ENCODE measurements at regions not wholly inside any gene's neighbourhood (a gene's known extent, or its start where the extent isn't known, plus 50 kb on each side); places are given as distances from the start of the nearest gene placed in this dataset.
"Not testable (repeated sequence)": the region's sequence is repeated elsewhere in the genome, so short reads cannot be mapped to it uniquely, and the experiment has no call there.

DNA sequence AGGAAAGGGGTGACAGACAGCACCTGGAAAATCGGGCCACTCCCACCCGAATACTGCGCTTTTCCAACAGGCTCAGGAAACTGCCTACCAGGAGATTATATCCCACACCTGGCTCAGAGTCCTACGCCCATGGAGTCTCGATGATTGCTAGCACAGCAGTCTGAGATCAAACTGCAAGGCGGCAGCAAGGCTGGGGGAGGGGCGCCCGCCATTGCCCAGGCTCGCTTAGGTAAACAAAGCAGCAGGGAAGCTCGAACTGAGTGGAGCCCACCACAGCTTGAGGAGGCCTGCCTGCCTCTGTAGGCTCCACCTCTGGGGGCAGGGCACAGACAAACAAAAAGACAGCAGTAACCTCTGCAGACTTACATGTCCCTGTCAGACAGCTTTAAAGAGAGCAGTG is 133.8 kb upstream of the SLC39A10 start:
- TF ChIP-seq, protein P1, sequence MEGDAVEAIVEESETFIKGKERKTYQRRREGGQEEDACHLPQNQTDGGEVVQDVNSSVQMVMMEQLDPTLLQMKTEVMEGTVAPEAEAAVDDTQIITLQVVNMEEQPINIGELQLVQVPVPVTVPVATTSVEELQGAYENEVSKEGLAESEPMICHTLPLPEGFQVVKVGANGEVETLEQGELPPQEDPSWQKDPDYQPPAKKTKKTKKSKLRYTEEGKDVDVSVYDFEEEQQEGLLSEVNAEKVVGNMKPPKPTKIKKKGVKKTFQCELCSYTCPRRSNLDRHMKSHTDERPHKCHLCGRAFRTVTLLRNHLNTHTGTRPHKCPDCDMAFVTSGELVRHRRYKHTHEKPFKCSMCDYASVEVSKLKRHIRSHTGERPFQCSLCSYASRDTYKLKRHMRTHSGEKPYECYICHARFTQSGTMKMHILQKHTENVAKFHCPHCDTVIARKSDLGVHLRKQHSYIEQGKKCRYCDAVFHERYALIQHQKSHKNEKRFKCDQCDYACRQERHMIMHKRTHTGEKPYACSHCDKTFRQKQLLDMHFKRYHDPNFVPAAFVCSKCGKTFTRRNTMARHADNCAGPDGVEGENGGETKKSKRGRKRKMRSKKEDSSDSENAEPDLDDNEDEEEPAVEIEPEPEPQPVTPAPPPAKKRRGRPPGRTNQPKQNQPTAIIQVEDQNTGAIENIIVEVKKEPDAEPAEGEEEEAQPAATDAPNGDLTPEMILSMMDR (IDR thresholded peaks at IDR 0.05), result not testable (repeated sequence)
- TF ChIP-seq POLR2A (IDR thresholded peaks at IDR 0.05), result not testable (repeated sequence)

All from lower leg skin (tissue), 3 donors.